IMR-90 (cell line): ENCODE measurements at regions not wholly inside any gene's neighbourhood (a gene's known extent, or its start where the extent isn't known, plus 50 kb on each side); places are given as distances from the start of the nearest gene placed in this dataset.

Experiments
- ATAC-seq: fragments of 200-7000 bp; cut with Tn5 transposase; 2 replicates; pipeline ENCODE4 v1.9.1; 2020; ENCODE audit warnings: low read depth, mild to moderate bottlenecking, moderate library complexity
- BruUV-seq: library from RNA; stranded (reverse); fragments of 400-500 nt; replicated peaks from 2 replicates; lab custom pipeline; 2021; lab: Mats Ljungman, UMichigan
- CTCF ChIA-PET: fragments of 300-600 bp; formaldehyde crosslinking; extraction: SDS; loops from one replicate; lab custom pipeline; 2021; ENCODE audit warnings: antibody characterized with exemption; lab: Yijun Ruan, JAX
- POLR2A ChIA-PET: fragments of 300-600 bp; sonication (Branson Sonifier 250); formaldehyde crosslinking; loops from one replicate; lab custom pipeline; 2022; ENCODE audit warnings: antibody characterized with exemption; ENCODE audit not compliant: unreplicated experiment; lab: Charles Lee
- DNase-seq: peaks from one replicate; pipeline ENCODE4 v3.0.0; 2013
- H2AFZ ChIP-seq: replicated peaks from 2 replicates; pipeline ENCODE3; 2013; ENCODE audit warnings: low read length, mild to moderate bottlenecking; ENCODE audit not compliant: poor library complexity
- H2AK5ac ChIP-seq: 2 replicates; pipeline ENCODE4 v1.6.1; 2013; ENCODE audit warnings: low read depth, low read length, inconsistent platforms
- H2AK9ac ChIP-seq: replicated peaks from 2 replicates; pipeline ENCODE3; 2013; ENCODE audit warnings: mild to moderate bottlenecking, low read depth, low read length, moderate library complexity; ENCODE audit not compliant: poor library complexity
- H2BK120ac ChIP-seq: 2 replicates; pipeline ENCODE4 v1.6.1; 2013; ENCODE audit warnings: low read depth, low read length, inconsistent platforms
- H2BK15ac ChIP-seq: 3 replicates; pipeline ENCODE4 v1.6.1; 2013; ENCODE audit warnings: low read depth, low read length, inconsistent platforms
- H2BK20ac ChIP-seq: 2 replicates; pipeline ENCODE4 v1.6.1; 2013; ENCODE audit warnings: low read depth, mild to moderate bottlenecking, inconsistent platforms, low read length, moderate library complexity
- H2BK5ac ChIP-seq: 2 replicates; pipeline ENCODE4 v1.6.1; 2013; ENCODE audit warnings: mild to moderate bottlenecking, low read depth, low read length, inconsistent platforms; ENCODE audit not compliant: poor library complexity, severe bottlenecking
- H3K14ac ChIP-seq: replicated peaks from 2 replicates; pipeline ENCODE4 v1.6.1; 2013; ENCODE audit warnings: low read depth, low read length, inconsistent platforms
- H3K18ac ChIP-seq: 2 replicates; pipeline ENCODE4 v1.6.1; 2013; ENCODE audit warnings: low read depth, low read length, control low read depth
- H3K23ac ChIP-seq: 2 replicates; pipeline ENCODE4 v1.6.1; 2013; ENCODE audit warnings: low read depth, low read length, inconsistent platforms
- H3K27ac ChIP-seq: 2 replicates; pipeline ENCODE4 v1.5.1; 2013; ENCODE audit warnings: mild to moderate bottlenecking, control low read depth, low read length; ENCODE audit not compliant: insufficient read depth
- H3K27me3 ChIP-seq: 2 replicates; pipeline ENCODE4 v1.6.1; 2013; ENCODE audit warnings: low read length; ENCODE audit not compliant: control insufficient read depth, insufficient read depth
- H3K36me3 ChIP-seq: 2 replicates; pipeline ENCODE4 v1.6.1; 2013; ENCODE audit warnings: low read length, mixed read lengths; ENCODE audit not compliant: control insufficient read depth, insufficient read depth
- H3K4ac ChIP-seq: 2 replicates; pipeline ENCODE4 v1.6.1; 2013; ENCODE audit warnings: low read depth, low read length, inconsistent platforms
- H3K4me1 ChIP-seq: 2 replicates; pipeline ENCODE4 v1.6.1; 2013; ENCODE audit warnings: low read length, mixed read lengths; ENCODE audit not compliant: control insufficient read depth, insufficient read depth
- H3K4me2 ChIP-seq: 2 replicates; pipeline ENCODE4 v1.6.1; 2013; ENCODE audit warnings: low read depth, mild to moderate bottlenecking, control low read depth, low read length, moderate library complexity
- H3K4me3 ChIP-seq: 2 replicates; pipeline ENCODE4 v1.5.1; 2013; ENCODE audit warnings: low read depth, mild to moderate bottlenecking, control low read depth, low read length, moderate library complexity; ENCODE audit not compliant: insufficient read depth
- H3K56ac ChIP-seq: 2 replicates; pipeline ENCODE4 v1.6.1; 2013; ENCODE audit warnings: low read length, inconsistent platforms; ENCODE audit not compliant: insufficient read depth; ENCODE audit errors: extremely low read depth
- H3K79me1 ChIP-seq, 2 experiments: 2 replicates each; pipeline ENCODE4 v1.6.1; 2013; ENCODE audit warnings: low read length in 2 of 2, inconsistent platforms in 1 of 2, low read depth in 1 of 2
- H3K9ac ChIP-seq: 2 replicates; pipeline ENCODE4 v1.6.1; 2013; ENCODE audit warnings: low read depth, low read length, control low read depth
- H3K9me1 ChIP-seq: 2 replicates; pipeline ENCODE4 v1.6.1; 2013; ENCODE audit warnings: low read length, inconsistent platforms; ENCODE audit not compliant: insufficient read depth
- H3K9me3 ChIP-seq: 2 replicates; pipeline ENCODE4 v1.6.1; 2013; ENCODE audit warnings: low read length; ENCODE audit not compliant: control insufficient read depth, insufficient read depth
- H4K20me1 ChIP-seq: 2 replicates; pipeline ENCODE4 v1.6.1; 2013; ENCODE audit warnings: low read length, inconsistent platforms; ENCODE audit not compliant: insufficient read depth
- H4K5ac ChIP-seq: 2 replicates; pipeline ENCODE4 v1.6.1; 2013; ENCODE audit warnings: mild to moderate bottlenecking, low read depth, low read length, control low read depth
- H4K8ac ChIP-seq, 2 experiments: 2 replicates each; pipeline ENCODE4 v1.6.1; 2013; ENCODE audit warnings: low read depth in 2 of 2, low read length in 2 of 2, control low read depth in 1 of 2, inconsistent platforms in 1 of 2
- H4K91ac ChIP-seq: 2 replicates; pipeline ENCODE4 v1.6.1; 2013; ENCODE audit warnings: low read depth, low read length, inconsistent platforms; ENCODE audit not compliant: insufficient read depth
- BHLHE40 ChIP-seq: fragments of 150-350 bp; IDR thresholded peaks from 2 replicates; pipeline ENCODE4 v1.6.1; 2016; ENCODE audit warnings: mild to moderate bottlenecking, low read depth, low read length
- CEBPB ChIP-seq: IDR thresholded peaks from 2 replicates; pipeline ENCODE4 v1.6.1; 2012; ENCODE audit warnings: low read depth, low read length, improper control_type of control experiment
- CHD1 ChIP-seq: IDR thresholded peaks from 2 replicates; pipeline ENCODE4 v1.6.1; 2012; ENCODE audit warnings: low read depth, low read length, improper control_type of control experiment
- FOS ChIP-seq: fragments of 150-350 bp; IDR thresholded peaks from 2 replicates; pipeline ENCODE4 v1.6.1; 2016; ENCODE audit warnings: low read depth, low read length
- MAFK ChIP-seq: IDR thresholded peaks from 2 replicates; pipeline ENCODE4 v1.6.1; 2012; ENCODE audit warnings: low read depth, low read length, improper control_type of control experiment
- MAZ ChIP-seq: IDR thresholded peaks from 2 replicates; pipeline ENCODE4 v1.6.1; 2012; ENCODE audit warnings: low read depth, mild to moderate bottlenecking, low read length, improper control_type of control experiment, moderate library complexity, borderline replicate concordance
- MXI1 ChIP-seq: IDR thresholded peaks from 2 replicates; pipeline ENCODE4 v1.6.1; 2012; ENCODE audit warnings: low read depth, mild to moderate bottlenecking, low read length, moderate library complexity, borderline replicate concordance
- NFE2L2 ChIP-seq: fragments of 150-350 bp; IDR thresholded peaks from 2 replicates; pipeline ENCODE4 v1.6.1; 2016; ENCODE audit warnings: low read depth, mild to moderate bottlenecking, low read length
- POLR2A ChIP-seq: IDR thresholded peaks from 2 replicates; pipeline ENCODE4 v1.6.1; 2012; ENCODE audit warnings: mild to moderate bottlenecking, low read depth, low read length
- RAD21 ChIP-seq: IDR thresholded peaks from 2 replicates; pipeline ENCODE4 v1.6.1; 2012; ENCODE audit warnings: low read length, improper control_type of control experiment
- RCOR1 ChIP-seq: IDR thresholded peaks from 2 replicates; pipeline ENCODE4 v1.6.1; 2012; ENCODE audit warnings: mild to moderate bottlenecking, low read length, improper control_type of control experiment; ENCODE audit not compliant: insufficient replicate concordance
- RFX5 ChIP-seq: IDR thresholded peaks from 2 replicates; pipeline ENCODE4 v1.8.0; 2012; ENCODE audit warnings: low read depth, mild to moderate bottlenecking, low read length, moderate library complexity
- SMC3 ChIP-seq: fragments of 150-350 bp; IDR thresholded peaks from 2 replicates; pipeline ENCODE4 v1.6.1; 2016; ENCODE audit warnings: low read depth, mild to moderate bottlenecking, antibody characterized with exemption, low read length, moderate library complexity
- WGBS, 2 experiments: methylation state at CpG; one replicate each; pipeline versions ENCODE4 v1.1.5 to v1.1.7; 2013; ENCODE audit warnings: missing lambda C conversion rate in 2 of 2; ENCODE audit not compliant: insufficient read length in 1 of 2; ENCODE audit errors: extremely low coverage in 2 of 2; 5-methylcytosine and 5-hydroxymethylcytosine counted together
- dilution Hi-C: fragments of 300-500 bp; cut with HindIII; formaldehyde crosslinking; loops from one replicate; pipeline ENCODE4 v1.14.3; 2018; ENCODE audit warnings: low sequenced_read_pairs; ENCODE audit not compliant: unreplicated experiment
- in situ Hi-C: fragments of 300-500 bp; cut with MboI; formaldehyde crosslinking; loops from 3 replicates; pipeline ENCODE4 v1.14.3; 2019; ENCODE audit warnings: low sequenced_read_pairs, inconsistent platforms, mixed read lengths
- intact Hi-C: fragments of 100-400 bp; cut with micrococcal nuclease; formaldehyde crosslinking; loops from 2 replicates; pipeline ENCODE4 v1.10.0; 2022
- TF ChIP-seq, protein P1 (sequence below): conservative IDR thresholded peaks from 2 replicates; pipeline ENCODE4 v1.5.1; 2012; ENCODE audit warnings: mild to moderate bottlenecking, low read depth, low read length, improper control_type of control experiment
- TF ChIP-seq, protein P2 (sequence below): fragments of 150-350 bp; IDR thresholded peaks from 2 replicates; pipeline ENCODE4 v1.6.1; 2017; ENCODE audit warnings: mild to moderate bottlenecking, antibody characterized with exemption, low read length, low read depth
- TF ChIP-seq, protein P3 (sequence below): fragments of 150-350 bp; IDR thresholded peaks from 2 replicates; pipeline ENCODE4 v1.6.1; 2016; ENCODE audit warnings: low read depth, mild to moderate bottlenecking, low read length, moderate library complexity, borderline replicate concordance

DNA sequence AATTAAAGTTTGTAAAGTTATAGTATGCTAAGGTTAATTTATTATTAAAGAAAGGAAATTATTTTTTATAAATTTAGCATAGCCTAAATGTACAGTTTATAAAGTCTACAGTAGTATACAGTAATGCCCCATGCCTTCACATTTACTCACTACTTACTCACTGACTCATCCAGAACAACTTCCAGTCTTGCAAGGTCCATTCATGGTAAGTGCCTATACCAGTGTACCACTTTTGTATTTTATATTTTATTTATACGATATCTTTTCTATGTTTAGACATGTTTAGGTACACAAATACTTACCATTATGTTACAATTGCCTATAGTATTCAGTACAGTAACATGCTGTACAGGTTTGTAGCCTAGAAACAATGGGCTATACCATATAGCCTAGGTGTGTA lies 95.1 kb upstream of the GRIN2B start:
- Histone ChIP-seq H3K18ac (no peak overlapping the region), H3K4me2 (no peak overlapping the region), H2AFZ (no peak overlapping the region), H2BK120ac (no peak overlapping the region), H4K8ac (no peak overlapping the region), H3K27me3 (no peaks in the 10 kb centered on the region), H4K5ac (no peak overlapping the region), H3K9me3 (no peaks in the 10 kb centered on the region), H3K27ac (no peak overlapping the region), H4K20me1 (no peaks in the 10 kb centered on the region), H3K9ac (no peak overlapping the region), H3K56ac (no peak overlapping the region), H3K14ac (no peak overlapping the region), H4K91ac (no peak overlapping the region), H3K4me1 (no peaks in the 10 kb centered on the region), H2BK5ac (no peak overlapping the region), H2AK9ac (no peak overlapping the region), H3K36me3 (no peaks in the 10 kb centered on the region), H2BK20ac (no peak overlapping the region), H3K4me3 (no peak overlapping the region), H3K79me1 (no peaks in the 10 kb centered on the region), H3K9me1 (no peaks in the 10 kb centered on the region), H2AK5ac (no peak overlapping the region), H3K23ac (no peak overlapping the region), H2BK15ac (no peak overlapping the region), H3K4ac (no peak overlapping the region)
- no peak for TF ChIP-seq FOS
- TF ChIP-seq MXI1, result no peak
- TF ChIP-seq CHD1, result no peak
- no peak for TF ChIP-seq CEBPB
- TF ChIP-seq MAFK, result no peak
- TF ChIP-seq, protein P1, sequence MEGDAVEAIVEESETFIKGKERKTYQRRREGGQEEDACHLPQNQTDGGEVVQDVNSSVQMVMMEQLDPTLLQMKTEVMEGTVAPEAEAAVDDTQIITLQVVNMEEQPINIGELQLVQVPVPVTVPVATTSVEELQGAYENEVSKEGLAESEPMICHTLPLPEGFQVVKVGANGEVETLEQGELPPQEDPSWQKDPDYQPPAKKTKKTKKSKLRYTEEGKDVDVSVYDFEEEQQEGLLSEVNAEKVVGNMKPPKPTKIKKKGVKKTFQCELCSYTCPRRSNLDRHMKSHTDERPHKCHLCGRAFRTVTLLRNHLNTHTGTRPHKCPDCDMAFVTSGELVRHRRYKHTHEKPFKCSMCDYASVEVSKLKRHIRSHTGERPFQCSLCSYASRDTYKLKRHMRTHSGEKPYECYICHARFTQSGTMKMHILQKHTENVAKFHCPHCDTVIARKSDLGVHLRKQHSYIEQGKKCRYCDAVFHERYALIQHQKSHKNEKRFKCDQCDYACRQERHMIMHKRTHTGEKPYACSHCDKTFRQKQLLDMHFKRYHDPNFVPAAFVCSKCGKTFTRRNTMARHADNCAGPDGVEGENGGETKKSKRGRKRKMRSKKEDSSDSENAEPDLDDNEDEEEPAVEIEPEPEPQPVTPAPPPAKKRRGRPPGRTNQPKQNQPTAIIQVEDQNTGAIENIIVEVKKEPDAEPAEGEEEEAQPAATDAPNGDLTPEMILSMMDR, result no peak
- no peak for TF ChIP-seq SMC3
- TF ChIP-seq, protein P2, sequence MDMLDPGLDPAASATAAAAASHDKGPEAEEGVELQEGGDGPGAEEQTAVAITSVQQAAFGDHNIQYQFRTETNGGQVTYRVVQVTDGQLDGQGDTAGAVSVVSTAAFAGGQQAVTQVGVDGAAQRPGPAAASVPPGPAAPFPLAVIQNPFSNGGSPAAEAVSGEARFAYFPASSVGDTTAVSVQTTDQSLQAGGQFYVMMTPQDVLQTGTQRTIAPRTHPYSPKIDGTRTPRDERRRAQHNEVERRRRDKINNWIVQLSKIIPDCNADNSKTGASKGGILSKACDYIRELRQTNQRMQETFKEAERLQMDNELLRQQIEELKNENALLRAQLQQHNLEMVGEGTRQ, result no peak
- TF ChIP-seq NFE2L2, result no peak
- TF ChIP-seq RFX5, result no peak
- no peak for TF ChIP-seq RCOR1
- no peak for TF ChIP-seq POLR2A
- no peak for TF ChIP-seq MAZ
- TF ChIP-seq RAD21, result no peak
- TF ChIP-seq, protein P3, sequence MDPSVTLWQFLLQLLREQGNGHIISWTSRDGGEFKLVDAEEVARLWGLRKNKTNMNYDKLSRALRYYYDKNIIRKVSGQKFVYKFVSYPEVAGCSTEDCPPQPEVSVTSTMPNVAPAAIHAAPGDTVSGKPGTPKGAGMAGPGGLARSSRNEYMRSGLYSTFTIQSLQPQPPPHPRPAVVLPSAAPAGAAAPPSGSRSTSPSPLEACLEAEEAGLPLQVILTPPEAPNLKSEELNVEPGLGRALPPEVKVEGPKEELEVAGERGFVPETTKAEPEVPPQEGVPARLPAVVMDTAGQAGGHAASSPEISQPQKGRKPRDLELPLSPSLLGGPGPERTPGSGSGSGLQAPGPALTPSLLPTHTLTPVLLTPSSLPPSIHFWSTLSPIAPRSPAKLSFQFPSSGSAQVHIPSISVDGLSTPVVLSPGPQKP, result no peak
- TF ChIP-seq BHLHE40, result no peak
- no CpG with 5 or more reads among the region's 1 CpG for WGBS, 2 experiments
- intact Hi-C loops (no loop called here), dilution Hi-C loops (no loop called here), in situ Hi-C loops (no loop called here)
- POLR2A ChIA-PET, result no interaction called here
- CTCF ChIA-PET, result no interaction called here
- DNase-seq (no peak), ATAC-seq (no peak)
- no TSS peak for BruUV-seq
